GM21447 (cell line): ENCODE measurements at regions not wholly inside any gene's neighbourhood (a gene's known extent, or its start where the extent isn't known, plus 50 kb on each side); places are given as distances from the start of the nearest gene placed in this dataset.
"Not testable (repeated sequence)": the region's sequence is repeated elsewhere in the genome, so short reads cannot be mapped to it uniquely, and the experiment has no call there.

Source experiments
- ATAC-seq: cut with Tn5 transposase; IDR thresholded peaks from one replicate; pipeline ENCODE4 v1.9.1; 2021; ENCODE audit not compliant: unreplicated experiment

DNA sequence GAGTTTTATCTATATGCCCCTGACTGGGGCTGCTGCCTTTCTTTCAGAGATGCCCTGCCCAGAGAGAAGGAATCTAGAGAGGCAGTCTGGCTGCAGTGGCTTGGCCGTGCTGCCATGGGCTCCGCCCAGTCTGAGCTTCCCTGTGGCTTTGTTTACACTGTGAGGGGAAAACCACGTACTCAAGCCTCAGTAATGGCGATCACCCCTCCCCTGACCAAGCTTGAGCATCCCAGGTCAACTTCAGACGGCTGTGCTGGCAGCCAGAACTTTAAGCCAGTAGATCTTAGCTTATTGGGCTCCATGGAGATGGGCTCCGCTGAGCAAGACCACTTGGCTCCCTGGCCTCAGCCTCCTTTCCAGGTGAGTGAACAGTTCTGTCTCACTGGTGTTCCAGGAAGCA lies 69.0 kb upstream of the DPP6 start:
- not testable (repeated sequence) for ATAC-seq

DNA sequence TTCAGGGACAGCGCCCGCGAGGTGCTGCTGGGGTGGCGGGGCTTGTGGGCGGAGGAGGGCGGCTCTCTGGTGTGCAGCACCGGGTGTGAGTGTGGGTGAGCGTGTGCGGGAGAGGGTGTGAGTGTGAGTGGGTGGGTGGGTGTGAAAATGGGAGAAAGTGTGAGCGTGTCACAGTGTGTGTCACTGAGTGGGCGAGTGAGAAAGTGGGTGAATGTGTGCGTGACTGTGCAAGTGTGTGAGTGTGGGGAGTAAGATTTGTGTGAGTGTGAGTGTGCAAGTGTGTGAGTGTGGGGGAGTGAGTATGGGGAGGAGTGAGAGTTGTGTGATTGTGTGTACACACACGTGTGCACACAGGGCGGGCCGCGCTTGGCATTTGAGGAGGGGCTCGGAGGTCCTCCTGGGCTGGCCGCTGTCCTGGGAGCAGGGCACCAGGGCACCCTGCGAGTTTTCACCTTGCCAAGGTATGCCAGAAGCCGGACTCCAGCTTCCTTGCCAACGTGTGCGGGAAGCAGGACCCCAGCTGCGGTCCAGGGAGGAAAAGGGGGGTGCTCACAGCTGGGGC lies 63.1 kb upstream of the DPP6 start:
- not testable (repeated sequence) for ATAC-seq

DNA sequence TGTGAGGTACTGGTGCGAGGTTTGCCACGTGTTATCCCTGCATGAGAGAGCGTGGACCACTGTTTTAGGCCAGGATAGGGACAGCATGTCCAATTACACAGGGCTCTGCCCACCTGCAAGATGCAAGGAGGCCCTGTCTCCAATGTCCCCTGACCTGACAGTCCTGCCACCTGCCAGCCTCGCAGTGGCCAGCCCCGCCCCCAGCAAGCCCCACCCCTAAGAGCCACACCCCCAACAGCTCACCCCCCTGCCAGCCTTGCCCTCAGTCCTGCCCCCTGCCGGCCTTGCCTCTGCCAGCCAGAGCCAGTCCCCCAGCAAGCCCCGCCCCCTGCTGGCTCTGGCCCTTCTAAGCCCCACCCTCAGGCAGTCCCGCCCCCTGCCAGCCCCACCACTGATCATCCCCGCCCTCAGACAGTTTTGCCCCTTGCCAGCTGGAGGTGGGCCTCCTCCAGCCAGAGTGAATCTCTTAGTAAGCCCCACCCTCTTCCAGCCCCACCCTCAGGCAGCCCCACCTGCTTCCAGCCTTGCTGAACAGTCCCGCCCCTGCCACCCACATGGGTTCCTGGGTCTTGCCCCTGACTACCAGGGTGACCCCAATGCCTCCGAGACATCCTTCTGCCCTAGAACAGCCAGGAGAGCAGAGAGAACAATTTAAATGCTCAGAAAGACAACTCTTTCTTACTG lies 62.3 kb upstream of the DPP6 start:
- not testable (repeated sequence) for ATAC-seq

DNA sequence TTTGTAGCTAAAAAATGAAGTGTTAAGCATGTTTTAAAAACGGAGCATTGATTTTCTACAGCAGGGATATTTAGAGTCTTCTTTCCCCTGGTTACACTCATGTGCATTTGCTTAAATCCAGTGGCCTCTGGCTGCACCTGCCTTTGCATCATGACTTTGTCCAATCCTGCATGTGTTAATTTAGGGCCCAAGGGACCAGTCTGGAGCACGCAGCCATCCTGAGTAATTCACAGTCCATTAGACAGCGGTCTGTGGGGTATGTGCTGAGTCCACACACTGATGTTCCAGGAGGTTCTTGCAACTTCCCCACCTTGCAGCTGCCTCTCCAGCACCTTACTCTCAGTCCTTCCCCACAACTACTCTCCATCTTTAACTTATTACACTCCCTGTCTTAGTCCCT lies 60.7 kb upstream of the DPP6 start:
- not testable (repeated sequence) for ATAC-seq

DNA sequence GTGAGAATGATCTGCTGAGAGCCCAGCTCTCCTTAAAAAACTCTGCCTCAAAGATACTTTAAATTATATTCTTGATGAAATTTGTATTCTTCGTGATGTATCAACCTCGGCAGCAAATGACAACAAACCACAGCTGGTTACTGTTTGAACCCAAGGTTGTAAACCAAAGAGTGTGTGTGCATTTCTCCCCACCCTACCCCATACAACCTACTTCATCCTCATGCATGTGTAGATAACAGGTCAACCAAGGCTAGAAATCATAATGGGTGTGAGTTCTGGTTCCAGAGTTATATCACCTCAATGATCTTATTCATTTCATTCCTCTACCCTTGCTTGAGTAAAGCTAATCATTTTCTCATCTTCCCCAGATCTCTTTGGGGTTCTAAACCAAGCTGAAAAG lies 58.8 kb upstream of the DPP6 start:
- not testable (repeated sequence) for ATAC-seq

DNA sequence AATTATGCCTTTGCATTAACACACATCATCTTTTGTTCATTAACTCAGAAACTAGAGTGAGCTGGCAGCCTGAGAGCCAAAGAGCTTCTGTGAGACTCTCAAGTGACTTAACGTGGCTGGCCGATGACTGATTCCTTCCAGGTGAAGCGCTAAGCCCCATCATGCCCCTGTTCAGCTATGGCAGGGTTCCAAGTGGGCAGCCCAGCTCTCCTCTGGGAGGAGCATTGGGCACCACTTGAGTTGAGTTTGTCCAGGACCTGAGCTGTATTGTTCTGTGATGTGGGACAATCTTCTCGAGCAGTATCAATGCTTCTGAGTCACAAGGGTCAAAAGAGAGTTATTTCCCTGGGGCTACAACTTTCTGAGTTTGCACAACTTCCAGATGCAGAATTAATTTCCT lies 53.3 kb upstream of the DPP6 start:
- ATAC-seq: not testable (repeated sequence)
